ENCODE measurements at regions not wholly inside any gene's neighbourhood (a gene's known extent, or its start where the extent isn't known, plus 50 kb on each side); places are given as distances from the start of the nearest gene placed in this dataset.

- TF ChIP-seq CTCF (IDR thresholded peaks at IDR 0.05), result no peak
- TF ChIP-seq POLR2AphosphoS5 (IDR thresholded peaks at IDR 0.05), result no peak
Observed at GRCh38 chr18:71597219-71597618, 946.9 kb downstream of the CBLN2 start.
